Iris pigment epithelial cell (primary cell): ENCODE measurements at regions not wholly inside any gene's neighbourhood (a gene's known extent, or its start where the extent isn't known, plus 50 kb on each side); places are given as distances from the start of the nearest gene placed in this dataset.

Experiments used
- DNase-seq: peaks from one replicate; pipeline ENCODE4 v3.0.0-alpha.2; 2011; ENCODE audit warnings: low read depth

DNA sequence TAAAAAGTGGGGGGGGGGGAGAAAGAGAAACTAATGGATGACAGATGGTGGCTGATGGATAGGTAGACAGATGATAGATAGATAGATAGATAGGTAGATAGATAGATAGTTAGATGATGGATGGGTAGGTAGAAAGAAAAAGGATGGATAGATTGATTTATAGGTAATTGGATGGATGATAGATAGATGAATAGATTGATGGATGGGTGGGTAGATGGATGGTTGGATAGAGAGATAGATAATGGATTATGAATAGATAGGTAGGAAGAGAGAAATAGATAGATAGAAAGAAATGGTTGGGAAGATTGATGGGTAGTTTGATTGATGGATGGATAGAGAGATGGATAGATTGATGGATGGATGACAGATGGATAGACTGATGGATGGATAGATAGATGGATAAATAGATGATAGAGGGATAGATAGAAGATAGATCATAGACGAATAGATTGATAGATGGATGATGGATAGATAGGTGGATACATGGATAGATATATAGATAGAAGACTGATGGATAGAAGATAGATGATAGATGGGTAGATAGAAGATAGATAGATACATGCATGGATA is 337.1 kb downstream of the C16orf95 start:
- DNase-seq: no peak

- no peak for DNase-seq
Measured at GRCh38 chr16:86980644-86981043, 336.5 kb downstream of the C16orf95 start.

DNA sequence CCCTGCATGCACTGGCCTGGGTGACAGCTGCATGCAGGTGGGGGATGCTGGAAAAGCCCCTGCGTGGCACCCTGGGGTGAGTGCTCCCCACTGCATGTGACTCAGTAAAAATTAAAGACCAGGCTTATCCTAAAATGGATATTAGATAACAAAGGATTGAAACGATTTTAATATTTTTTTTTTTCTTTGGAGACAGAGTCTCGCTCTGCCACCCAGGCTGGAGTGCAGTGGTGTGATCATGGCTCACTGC is 334.9 kb downstream of the C16orf95 start:
- DNase-seq: no peak

DNA sequence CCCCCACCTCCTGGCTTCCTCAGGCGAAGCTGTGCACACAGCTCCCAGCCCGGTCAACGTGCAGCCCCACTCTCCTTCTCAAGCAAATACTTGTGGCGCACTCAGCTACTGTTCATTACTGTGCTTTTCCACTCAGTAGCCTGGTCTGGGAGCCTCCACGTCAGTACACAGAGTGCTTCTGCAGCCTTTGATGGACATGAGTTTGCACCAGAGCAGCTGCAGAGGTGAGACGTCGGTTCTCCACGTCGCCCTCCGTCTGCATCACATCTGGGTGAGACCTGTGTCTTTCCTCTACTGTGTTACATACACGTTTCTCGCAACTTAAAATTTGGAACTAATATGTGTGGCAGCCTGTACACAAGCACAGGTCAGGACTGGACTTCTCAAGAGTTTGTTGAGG is 334.3 kb downstream of the C16orf95 start:
- no peak for DNase-seq

GRCh38 chr16:86983621-86984020 is 333.6 kb downstream of the C16orf95 start:
- no peak for DNase-seq

DNA sequence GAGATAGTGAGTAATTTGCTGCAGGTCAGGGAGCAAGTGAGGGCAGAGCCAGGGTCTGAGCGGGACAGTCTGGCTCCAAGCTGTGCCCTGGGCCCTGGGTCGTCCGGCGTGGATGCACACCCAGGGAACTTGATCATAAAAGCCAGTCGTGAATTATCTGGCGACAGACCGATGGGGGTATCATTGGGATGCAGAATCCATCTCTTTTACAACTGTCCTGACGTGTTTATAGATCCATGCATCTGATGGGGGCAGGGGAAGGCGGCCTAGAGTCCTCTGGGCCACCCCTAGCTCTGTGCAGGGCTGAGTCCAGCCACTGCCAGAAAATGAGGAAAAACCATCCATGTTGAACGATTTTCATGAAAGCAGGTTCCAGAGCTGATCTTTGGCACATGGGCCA is 332.8 kb downstream of the C16orf95 start:
- no peak for DNase-seq

DNA sequence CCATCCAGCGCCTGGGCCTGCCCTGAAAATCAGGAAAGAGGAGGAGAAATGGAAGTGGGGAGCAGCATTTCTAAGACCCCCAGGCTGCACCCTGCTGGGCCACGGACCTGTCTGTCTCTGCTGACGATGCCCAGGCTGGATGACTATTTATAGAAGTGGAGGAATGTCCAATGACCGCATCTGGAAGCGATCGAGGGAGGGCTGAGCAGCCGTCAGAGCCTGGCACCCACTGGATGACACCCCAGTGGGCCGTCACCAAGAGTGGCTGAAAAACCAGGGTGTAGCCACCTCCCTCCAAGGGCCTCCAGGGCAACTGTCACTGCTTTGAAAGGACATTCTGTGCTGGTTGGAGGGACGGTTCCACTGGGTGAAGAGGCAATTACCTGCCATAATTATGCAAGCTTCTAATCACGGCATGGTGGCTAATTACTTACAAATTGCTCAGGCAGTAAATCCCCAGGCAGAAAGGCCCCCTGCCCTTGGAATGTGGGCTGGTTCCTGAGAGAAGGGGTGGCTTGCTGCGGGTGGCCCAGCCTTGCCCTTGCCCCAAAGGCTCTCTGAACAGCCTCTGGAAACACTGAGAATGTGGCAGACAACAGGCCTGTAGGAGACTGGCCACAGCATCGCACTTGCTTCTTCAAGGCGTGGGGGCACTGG is 332.1 kb downstream of the C16orf95 start:
- DNase-seq: no peak

DNA sequence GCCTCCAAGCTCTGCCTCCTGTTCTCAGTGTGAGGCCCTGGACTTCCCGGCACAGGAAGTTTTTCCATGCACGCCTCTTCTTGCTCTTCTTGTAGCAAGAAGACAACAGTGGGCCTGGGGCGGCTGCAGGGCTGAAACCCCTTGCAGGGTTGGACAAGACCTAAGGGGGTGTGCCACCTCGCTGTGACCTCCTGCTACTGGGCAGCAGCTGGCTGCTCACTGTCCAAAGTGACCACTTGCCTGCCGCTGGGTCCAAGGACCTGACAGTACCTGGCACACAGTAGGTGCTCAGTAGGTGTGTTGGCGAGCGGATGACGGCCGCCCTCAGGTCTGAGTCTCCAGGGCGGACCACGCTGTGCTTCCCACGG is 331.6 kb downstream of the C16orf95 start:
- no peak for DNase-seq

GRCh38 chr16:86986136-86986535 is 331.1 kb downstream of the C16orf95 start:
- no peak for DNase-seq

DNA sequence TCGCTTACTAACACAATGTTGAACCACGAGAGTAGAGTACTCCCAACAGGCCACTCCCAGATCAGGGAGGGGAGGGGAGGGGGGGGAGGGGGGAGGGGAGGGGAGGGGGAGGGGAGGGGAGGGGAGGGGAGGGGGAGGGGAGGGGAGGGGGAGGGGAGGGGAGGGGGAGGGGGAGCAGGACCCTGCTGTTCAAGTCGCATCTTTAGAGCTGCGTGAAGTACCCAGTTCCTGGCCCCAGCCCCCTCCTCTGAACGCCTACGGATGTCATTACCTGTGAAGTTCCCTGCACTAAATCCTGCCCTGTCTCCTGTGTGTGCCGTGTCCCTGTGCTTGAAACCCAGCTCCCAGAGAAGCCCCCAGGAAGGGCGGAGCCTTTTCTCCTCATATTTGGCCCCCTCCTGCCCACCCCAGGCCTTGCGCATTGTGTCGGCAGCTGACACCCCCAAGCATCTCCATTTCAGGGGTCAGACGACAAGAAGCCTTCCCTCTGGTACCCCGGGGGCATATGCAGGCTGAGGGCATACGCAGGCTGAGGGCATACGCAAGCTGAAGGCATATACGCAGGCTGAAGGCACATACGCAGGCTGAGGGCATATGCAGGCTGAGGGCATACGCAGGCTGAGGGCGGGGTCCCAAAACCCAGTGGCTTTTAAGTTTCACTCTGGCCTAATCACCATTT is 330.2 kb downstream of the C16orf95 start:
- DNase-seq: no peak

GRCh38 chr16:86987746-86988670 is 329.2 kb downstream of the C16orf95 start:
- no peak for DNase-seq

DNA sequence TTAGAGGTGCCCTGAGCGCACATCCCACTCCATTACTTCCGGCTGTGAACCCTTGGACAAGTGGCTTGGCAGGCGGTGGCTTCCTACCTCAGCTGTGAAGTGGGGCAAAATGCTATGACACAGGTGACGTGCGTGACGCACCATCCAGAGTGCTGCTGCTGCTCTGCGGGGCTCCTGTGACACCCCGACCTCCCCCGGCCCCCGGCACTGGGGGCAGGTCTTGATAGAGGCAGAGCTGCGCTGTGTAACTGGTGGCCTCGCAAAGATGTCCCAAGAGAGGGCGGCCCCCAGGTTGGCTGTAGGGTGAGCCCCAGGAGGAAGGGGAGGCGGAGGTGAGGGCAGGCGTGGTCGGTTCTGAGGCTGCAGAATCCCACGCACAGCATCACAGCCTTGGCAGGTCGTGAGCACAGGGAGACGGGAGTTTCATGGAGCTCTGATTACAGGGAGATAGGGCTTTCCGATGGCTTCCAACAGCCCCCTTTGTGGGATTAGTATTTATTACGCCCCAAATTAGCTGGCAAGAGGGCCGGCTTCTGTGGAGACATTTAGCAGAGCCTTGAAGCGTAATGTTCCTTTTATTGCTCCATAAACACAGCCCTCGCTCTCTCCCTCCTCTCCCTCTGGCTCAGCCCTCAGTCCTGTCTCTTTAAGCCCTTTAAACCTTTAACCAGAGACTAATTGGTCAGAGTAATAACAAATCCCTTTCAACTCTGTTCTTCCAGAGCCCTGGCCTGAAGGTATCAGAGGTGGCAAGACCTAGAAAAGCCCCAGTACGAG is 328.1 kb downstream of the C16orf95 start:
- no peak for DNase-seq

DNA sequence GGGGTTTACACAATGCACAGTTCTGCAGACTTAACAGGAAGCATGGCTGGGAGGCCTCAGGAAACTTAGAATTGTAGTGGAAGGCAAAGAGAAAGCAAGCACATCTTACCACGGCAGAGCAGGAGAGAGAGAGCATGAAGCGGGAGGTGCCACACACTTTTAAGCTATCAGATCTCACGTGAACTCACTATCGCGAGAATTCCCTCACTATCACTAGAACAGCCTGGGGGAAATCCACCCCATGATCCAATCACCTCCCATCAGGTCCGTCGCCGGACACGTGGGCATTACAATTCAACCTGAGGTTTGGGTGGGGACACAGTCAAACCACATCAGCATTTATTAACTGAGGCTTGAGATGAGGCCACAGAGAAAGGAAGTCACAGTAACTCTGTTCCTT is 326.7 kb downstream of the C16orf95 start:
- no peak for DNase-seq

DNA sequence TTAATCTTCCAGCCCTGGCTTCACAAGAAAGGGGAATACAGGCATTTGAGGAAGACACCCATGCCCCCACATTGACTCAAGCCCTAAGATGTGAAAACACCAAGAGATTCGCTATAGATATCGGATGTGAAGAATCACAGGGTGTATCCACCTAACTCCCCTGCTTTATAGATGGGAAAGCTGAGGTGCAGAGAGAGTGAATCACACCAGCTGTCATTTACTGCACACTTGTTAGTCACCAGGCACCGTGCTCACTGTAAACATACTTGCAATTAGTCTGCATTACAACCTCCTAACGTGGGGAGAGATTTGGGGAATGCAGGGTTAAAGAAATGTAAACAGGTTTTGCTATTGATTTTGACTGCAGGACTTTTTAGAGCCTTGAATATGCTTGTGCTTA is 325.5 kb downstream of the C16orf95 start:
- peak; percentile 59 for DNase-seq

GRCh38 chr16:86992587-86992986 is 324.6 kb downstream of the C16orf95 start:
- no peak for DNase-seq

GRCh38 chr16:86993426-86994110 is 323.6 kb downstream of the C16orf95 start:
- no peak for DNase-seq

DNA sequence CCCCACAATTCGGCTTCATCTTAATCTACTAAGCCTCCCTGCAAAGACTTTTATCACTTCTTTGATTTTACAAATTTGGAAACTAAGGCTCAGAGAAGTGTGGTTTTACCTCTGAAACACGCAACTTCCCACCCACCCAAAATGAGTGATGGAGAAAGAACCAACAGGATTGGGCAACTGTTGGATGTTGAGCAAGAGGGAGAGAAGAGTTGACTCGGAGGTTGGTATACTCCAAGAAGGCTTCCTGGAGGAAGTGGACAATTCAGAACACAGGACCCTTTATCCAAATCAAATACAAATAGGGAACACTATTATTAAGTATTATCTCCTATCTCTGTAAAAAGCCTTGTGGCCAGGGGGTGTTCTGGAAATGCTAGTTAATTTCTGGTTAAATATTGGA is 323.0 kb downstream of the C16orf95 start:
- DNase-seq: peak; percentile 22

GRCh38 chr16:86994651-86995171 is 322.5 kb downstream of the C16orf95 start:
- DNase-seq: peak; percentile 96

DNA sequence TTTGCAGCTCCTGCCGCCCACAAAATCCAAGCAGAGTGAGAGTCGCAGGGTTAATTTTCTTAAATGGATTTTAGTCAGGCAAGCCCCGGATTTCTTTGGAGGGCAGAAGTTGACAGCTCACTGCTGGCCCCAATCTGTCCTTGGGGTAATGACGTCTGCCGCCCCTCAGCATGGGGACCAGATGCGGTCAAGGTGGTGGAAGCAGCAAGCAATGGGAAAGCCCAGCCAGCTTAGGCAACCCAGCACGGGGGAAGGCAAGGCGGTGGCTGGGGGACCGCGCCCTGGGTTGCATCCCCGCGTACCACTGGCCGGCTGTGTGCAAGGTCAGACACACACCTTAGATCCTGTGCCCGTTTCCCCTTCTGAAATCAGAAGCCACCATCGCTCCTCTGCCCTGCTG is 321.7 kb downstream of the C16orf95 start:
- DNase-seq: no peak

- DNase-seq: no peak
Measured at GRCh38 chr16:86996081-86996480, 321.1 kb downstream of the C16orf95 start.

DNA sequence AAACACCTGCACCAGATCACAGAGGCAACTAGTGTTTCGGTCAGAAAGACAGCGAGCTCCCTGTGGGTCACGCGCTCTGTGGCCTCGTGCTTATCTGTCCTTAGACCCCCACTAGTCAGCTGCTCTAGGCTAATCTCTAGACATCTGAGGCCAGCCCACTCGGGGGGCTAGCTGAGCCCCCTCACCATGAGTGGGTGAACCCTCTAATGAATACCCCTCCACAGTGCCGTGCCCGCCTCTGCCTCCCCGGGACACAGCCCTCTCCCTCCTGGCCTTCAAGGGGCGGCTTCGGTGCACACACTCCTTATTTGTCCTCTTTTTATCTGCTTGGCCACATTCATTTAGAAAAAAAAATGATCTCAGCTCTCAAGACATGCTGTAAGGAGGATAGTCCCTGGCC is 320.1 kb downstream of the C16orf95 start:
- no peak for DNase-seq
